Left lung (tissue), 4 donors: ENCODE measurements at regions not wholly inside any gene's neighbourhood (a gene's known extent, or its start where the extent isn't known, plus 50 kb on each side); places are given as distances from the start of the nearest gene placed in this dataset.

Source experiments
- ATAC-seq: fragments of 200-7000 bp; cut with Tn5 transposase; one replicate; pipeline ENCODE4 v1.9.1; 2020; ENCODE audit warnings: moderate library complexity
- DNase-seq, 4 donors: peaks; one replicate each; pipeline ENCODE4 v3.0.0-alpha.2; 2013 to 2020
- H3K27ac ChIP-seq, 2 donors: fragments of 200-600 bp; sonication (generic) in 1 of 2; one replicate each; pipeline versions ENCODE4 v1.5.0 to v1.8.0; 2020 to 2021
- H3K27me3 ChIP-seq, 2 donors: fragments of 200-600 bp; sonication (generic) in 1 of 2; one replicate each; pipeline versions ENCODE4 v1.5.0 to v1.8.0; 2020 to 2021
- H3K36me3 ChIP-seq, 2 donors: fragments of 200-600 bp; sonication (generic) in 1 of 2; one replicate each; pipeline versions ENCODE4 v1.5.0 to v1.8.0; 2020 to 2021
- H3K4me1 ChIP-seq, 2 donors: fragments of 200-600 bp; one replicate each; pipeline ENCODE4 v1.8.0; 2021
- H3K4me3 ChIP-seq, 2 donors: fragments of 200-600 bp; sonication (generic) in 1 of 2; one replicate each; pipeline versions ENCODE4 v1.5.0 to v1.8.0; 2020 to 2021; ENCODE audit warnings: mild to moderate bottlenecking in 1 of 2
- H3K9me3 ChIP-seq, 2 donors: fragments of 200-600 bp; sonication (generic) in 1 of 2; one replicate each; pipeline versions ENCODE4 v1.5.0 to v1.8.0; 2020 to 2021
- intact Hi-C, 2 donors: fragments of 100-400 bp; cut with DNase I; formaldehyde crosslinking; loops; one replicate each; pipeline versions ENCODE4 v1.11.2 to v1.14.2; 2022
- TF ChIP-seq, protein P1 (sequence below), 2 donors: fragments of 200-600 bp; sonication (generic) in 1 of 2; IDR thresholded peaks; one replicate each; pipeline versions ENCODE4 v1.5.0 to v1.8.0; 2021; ENCODE audit warnings: antibody characterized with exemption in 2 of 2
- donor health status: DM: no; HTN: yes; CAD: no.
- donor health status: DM: no; HTN: no; CAD: no.

DNA sequence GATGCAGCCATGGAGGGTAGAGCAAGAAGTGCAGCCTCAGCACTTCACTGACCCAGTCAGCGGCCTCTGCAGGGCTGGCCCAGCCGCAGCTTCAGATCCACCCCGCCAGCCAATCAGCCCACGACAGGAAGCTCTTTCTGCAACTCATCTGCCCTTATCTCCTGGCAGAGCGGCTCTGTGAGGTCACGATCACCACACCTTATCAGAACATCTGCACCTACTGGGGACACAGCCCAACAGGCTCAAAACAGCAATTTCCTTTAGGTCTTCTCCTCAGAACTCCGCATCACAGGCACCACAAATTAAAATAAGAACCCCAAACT is 287.3 kb downstream of the BCL11B start:
- no peaks in the 10 kb centered on the region for H3K27me3 ChIP-seq
- no peaks in the 10 kb centered on the region for H3K9me3 ChIP-seq
- no peak overlapping the region for H3K4me3 ChIP-seq
- TF ChIP-seq, protein P1, sequence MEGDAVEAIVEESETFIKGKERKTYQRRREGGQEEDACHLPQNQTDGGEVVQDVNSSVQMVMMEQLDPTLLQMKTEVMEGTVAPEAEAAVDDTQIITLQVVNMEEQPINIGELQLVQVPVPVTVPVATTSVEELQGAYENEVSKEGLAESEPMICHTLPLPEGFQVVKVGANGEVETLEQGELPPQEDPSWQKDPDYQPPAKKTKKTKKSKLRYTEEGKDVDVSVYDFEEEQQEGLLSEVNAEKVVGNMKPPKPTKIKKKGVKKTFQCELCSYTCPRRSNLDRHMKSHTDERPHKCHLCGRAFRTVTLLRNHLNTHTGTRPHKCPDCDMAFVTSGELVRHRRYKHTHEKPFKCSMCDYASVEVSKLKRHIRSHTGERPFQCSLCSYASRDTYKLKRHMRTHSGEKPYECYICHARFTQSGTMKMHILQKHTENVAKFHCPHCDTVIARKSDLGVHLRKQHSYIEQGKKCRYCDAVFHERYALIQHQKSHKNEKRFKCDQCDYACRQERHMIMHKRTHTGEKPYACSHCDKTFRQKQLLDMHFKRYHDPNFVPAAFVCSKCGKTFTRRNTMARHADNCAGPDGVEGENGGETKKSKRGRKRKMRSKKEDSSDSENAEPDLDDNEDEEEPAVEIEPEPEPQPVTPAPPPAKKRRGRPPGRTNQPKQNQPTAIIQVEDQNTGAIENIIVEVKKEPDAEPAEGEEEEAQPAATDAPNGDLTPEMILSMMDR (IDR thresholded peaks at IDR 0.05), result no peak
- DNase-seq (no peak), ATAC-seq (no peak)
- intact Hi-C loops, result no loop called here
- H3K36me3 ChIP-seq, result no peaks in the 10 kb centered on the region
- no peaks in the 10 kb centered on the region for H3K4me1 ChIP-seq
- no peak overlapping the region for H3K27ac ChIP-seq

DNA sequence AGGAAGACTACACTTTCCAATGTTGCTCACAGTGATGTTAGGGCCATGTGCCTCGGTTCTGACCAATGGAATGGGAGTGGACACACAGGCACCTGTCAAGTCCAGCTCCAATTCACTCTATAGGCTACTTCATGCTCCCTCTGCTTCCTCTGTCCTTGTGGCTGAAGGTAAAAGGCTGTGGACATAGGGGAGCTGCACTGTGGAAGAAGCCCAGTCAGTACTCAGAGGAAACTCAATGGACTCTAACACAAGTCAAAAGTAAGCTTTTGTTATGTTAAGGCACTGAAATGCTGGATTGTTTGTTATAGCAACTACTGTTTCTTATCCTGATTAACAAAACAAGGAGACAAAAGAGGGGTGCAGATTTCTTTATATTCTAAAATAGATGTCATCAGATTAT is 278.2 kb downstream of the BCL11B start:
- H3K36me3 ChIP-seq, result no peaks in the 10 kb centered on the region
- H3K27me3 ChIP-seq, result no peaks in the 10 kb centered on the region
- TF ChIP-seq, protein P1 (IDR thresholded peaks at IDR 0.05), result no peak
- H3K4me3 ChIP-seq, result no peak overlapping the region
- H3K27ac ChIP-seq, result no peak overlapping the region
- intact Hi-C loops, result no loop called here
- DNase-seq, result no peak
- ATAC-seq, result no peak
- no peaks in the 10 kb centered on the region for H3K4me1 ChIP-seq
- H3K9me3 ChIP-seq, result no peaks in the 10 kb centered on the region

- Histone ChIP-seq H3K4me3 (no peak overlapping the region), H3K9me3 (no peaks in the 10 kb centered on the region), H3K36me3 (no peaks in the 10 kb centered on the region), H3K27ac (no peak overlapping the region), H3K27me3 (no peaks in the 10 kb centered on the region), H3K4me1 (no peaks in the 10 kb centered on the region)
- ATAC-seq (no peak), DNase-seq (no peak)
- intact Hi-C loops, result no loop called here
- TF ChIP-seq, protein P1 (IDR thresholded peaks at IDR 0.05), result no peak
Observed at GRCh38 chr14:98994561-98994960, 277.4 kb downstream of the BCL11B start.

DNA sequence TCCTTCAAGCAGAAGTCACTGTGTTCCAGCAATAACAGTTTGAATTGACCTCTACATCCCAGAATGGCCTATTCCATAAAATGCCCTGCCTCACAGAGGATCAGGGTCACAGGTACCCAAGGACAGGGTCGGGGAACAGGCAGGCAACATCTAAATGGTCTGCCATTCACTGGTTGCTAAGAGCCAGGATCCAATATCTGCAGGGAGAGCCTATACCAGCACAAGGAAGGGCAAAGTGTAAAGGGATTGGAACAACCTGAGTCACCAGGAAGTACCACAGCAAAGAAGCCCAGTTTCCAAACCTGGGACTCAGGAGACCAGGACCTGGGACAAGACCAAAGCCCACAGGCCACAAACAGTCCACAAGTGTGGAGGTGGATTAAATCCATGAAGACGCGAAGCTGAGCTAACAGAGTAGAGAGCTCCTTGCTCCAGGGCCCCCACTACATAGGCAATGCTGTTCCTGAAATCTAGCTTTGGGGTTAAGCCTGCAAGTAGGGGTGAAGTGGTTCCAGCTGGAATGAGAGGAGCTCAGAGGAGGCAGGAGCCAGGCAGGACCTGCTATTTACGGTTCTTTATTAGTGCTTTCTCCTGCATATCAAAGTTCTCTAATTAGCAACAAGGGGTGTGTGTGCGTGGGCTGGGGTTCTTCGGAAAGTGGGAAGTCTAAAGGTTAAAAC is 274.3 kb downstream of the BCL11B start:
- TF ChIP-seq, protein P1 (IDR thresholded peaks at IDR 0.05), result no peak
- intact Hi-C loops, result no loop called here
- DNase-seq (no peak), ATAC-seq (no peak)
- Histone ChIP-seq H3K27me3 (no peaks in the 10 kb centered on the region), H3K4me1 (no peaks in the 10 kb centered on the region), H3K27ac (no peak overlapping the region), H3K36me3 (no peaks in the 10 kb centered on the region), H3K9me3 (no peaks in the 10 kb centered on the region), H3K4me3 (no peak overlapping the region)

GRCh38 chr14:98999345-98999744 is 272.7 kb downstream of the BCL11B start:
- intact Hi-C loops, result no loop called here
- Histone ChIP-seq H3K9me3 (no peaks in the 10 kb centered on the region), H3K36me3 (no peaks in the 10 kb centered on the region), H3K4me1 (no peaks in the 10 kb centered on the region), H3K4me3 (no peak overlapping the region), H3K27me3 (no peaks in the 10 kb centered on the region), H3K27ac (no peak overlapping the region)
- no peak for DNase-seq
- TF ChIP-seq, protein P1 (IDR thresholded peaks at IDR 0.05), result no peak
- no peak for ATAC-seq
